BJ (cell line): ENCODE measurements at regions not wholly inside any gene's neighbourhood (a gene's known extent, or its start where the extent isn't known, plus 50 kb on each side); places are given as distances from the start of the nearest gene placed in this dataset.

Experiments used
- CTCF ChIA-PET: fragments of 350-600 bp; formaldehyde crosslinking; extraction: SDS; loops from one replicate; lab custom pipeline; 2021; ENCODE audit warnings: antibody characterized with exemption, inconsistent platforms; lab: Yijun Ruan, JAX
- POLR2A ChIA-PET: fragments of 300-600 bp; sonication (Branson Sonifier 250); formaldehyde crosslinking; extraction: SDS; loops from one replicate; lab custom pipeline; 2021; ENCODE audit warnings: antibody characterized with exemption; lab: Charles Lee
- DNase-seq: peaks from one replicate; pipeline ENCODE4 v3.0.0-alpha.2; 2011; ENCODE audit warnings: low read depth
- H3K27me3 ChIP-seq: 2 replicates; pipeline ENCODE4 v1.6.0; 2011; ENCODE audit warnings: low read length; ENCODE audit not compliant: control insufficient read depth, insufficient read depth
- H3K36me3 ChIP-seq: 2 replicates; pipeline ENCODE4 v1.5.1; 2011; ENCODE audit warnings: low read length; ENCODE audit not compliant: control insufficient read depth, insufficient read depth
- H3K4me3 ChIP-seq: 2 replicates; pipeline ENCODE4 v1.5.1; 2011; ENCODE audit warnings: low read depth, mild to moderate bottlenecking, control low read depth, low read length
- TF ChIP-seq, protein P1 (sequence below): IDR thresholded peaks from 2 replicates; pipeline ENCODE4 v1.5.1; 2011; ENCODE audit warnings: low read depth, mild to moderate bottlenecking, control low read depth, inconsistent platforms, low read length, moderate library complexity; ENCODE audit not compliant: insufficient read depth

DNA sequence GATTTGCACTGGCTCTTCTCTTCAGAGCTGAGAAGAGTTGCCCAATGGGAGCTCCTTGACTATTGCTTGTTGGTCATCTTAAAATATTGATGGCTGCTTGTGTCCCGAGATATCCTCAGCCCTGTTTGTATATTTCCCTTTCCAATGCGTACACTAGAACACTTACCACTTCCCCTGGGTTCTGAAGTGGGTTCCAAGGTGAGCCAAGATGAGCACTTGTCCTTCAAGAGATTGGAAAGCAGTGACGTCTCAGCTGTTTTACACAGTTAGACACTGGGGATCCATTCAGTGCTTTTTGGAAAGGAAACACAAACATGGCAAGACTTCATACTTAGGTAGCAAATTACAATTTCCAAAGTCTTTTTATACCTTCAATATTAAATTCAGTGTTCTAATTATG lies 716.4 kb upstream of the CITED2 start:
- TF ChIP-seq, protein P1, sequence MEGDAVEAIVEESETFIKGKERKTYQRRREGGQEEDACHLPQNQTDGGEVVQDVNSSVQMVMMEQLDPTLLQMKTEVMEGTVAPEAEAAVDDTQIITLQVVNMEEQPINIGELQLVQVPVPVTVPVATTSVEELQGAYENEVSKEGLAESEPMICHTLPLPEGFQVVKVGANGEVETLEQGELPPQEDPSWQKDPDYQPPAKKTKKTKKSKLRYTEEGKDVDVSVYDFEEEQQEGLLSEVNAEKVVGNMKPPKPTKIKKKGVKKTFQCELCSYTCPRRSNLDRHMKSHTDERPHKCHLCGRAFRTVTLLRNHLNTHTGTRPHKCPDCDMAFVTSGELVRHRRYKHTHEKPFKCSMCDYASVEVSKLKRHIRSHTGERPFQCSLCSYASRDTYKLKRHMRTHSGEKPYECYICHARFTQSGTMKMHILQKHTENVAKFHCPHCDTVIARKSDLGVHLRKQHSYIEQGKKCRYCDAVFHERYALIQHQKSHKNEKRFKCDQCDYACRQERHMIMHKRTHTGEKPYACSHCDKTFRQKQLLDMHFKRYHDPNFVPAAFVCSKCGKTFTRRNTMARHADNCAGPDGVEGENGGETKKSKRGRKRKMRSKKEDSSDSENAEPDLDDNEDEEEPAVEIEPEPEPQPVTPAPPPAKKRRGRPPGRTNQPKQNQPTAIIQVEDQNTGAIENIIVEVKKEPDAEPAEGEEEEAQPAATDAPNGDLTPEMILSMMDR: no peak
- no peak for DNase-seq
- H3K27me3 ChIP-seq: no peaks in the 10 kb centered on the region
- ChIA-PET POLR2A (interaction anchor here (0.6 kb wide), 1 partner anchor 450 kb away, joined by 4 read pairs; no protein-coding TSS in a partner anchor), CTCF (interaction anchor here (0.6 kb wide), 1 partner anchor 502 kb away, joined by 3 read pairs; no protein-coding TSS in a partner anchor)
- H3K4me3 ChIP-seq: no peak overlapping the region
- no peaks in the 10 kb centered on the region for H3K36me3 ChIP-seq

DNA sequence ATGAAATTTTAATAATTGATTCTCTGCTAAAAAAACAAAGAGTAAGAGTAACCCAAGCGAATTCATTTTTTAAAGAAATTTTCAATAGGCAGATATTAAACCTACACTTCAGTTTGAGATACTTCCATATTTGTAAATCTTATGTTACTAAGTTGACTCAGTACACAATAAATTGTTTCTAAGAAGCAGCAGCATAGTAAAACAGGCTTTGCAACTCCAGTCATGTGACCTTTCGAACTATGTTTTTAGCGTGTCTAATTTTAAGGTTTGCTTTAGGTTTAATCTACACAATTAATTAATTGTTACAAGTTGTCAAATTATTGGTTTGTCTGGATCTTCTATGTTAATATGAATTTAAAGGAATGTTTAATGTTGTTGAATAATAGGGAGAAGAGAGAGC lies 708.9 kb upstream of the CITED2 start:
- H3K36me3 ChIP-seq: no peaks in the 10 kb centered on the region
- H3K4me3 ChIP-seq: no peak overlapping the region
- POLR2A ChIA-PET: interaction anchor here (0.9 kb wide), 1 partner anchor 713 kb away, joined by 3 read pairs; no protein-coding TSS in a partner anchor
- TF ChIP-seq, protein P1: no peak
- no peaks in the 10 kb centered on the region for H3K27me3 ChIP-seq
- no peak for DNase-seq
- CTCF ChIA-PET: no interaction called here

DNA sequence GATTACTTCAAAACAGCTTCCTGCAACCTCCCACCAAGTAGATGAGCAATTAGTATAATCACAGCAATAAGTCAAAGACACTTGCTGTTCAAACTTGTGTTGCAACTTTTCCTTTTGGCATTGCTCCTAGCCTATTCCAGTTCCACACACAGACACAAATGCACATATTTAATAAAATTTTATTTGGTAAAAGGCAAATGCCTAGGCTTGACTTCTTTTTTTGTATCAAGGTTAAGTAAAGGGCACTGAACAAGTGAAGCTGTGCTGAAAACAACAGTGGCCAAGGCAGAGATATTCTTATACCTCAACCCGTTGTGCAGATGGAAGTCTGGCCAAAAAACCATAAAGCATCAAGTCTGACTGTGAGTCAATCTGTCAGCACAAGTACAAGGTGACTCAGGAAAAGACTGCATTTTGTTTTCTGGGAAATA lies 708.4 kb upstream of the CITED2 start:
- H3K36me3 ChIP-seq: no peaks in the 10 kb centered on the region
- H3K4me3 ChIP-seq: no peak overlapping the region
- no peak for DNase-seq
- TF ChIP-seq, protein P1: no peak
- no peaks in the 10 kb centered on the region for H3K27me3 ChIP-seq
- ChIA-PET CTCF (no interaction called here), POLR2A (interaction anchor here (0.9 kb wide), 1 partner anchor 713 kb away, joined by 3 read pairs; no protein-coding TSS in a partner anchor)

DNA sequence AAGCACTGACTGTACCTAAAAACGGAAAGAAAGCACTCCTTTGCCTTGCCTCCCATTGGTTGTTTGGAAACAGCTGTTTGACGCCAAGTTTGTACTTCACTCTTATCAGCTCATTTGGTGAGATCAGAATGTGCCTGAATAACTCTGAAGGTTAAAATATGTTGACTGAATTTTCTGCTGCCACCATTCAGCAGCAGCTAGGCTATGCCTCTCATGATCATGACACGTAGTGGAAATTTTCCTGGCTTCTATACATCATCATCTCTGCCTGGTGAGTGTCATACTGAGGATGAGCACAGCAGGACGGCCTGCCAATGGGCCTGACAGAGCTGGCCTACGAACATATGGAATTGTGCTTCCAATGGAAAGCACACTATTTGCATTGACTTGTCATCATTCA lies 704.9 kb upstream of the CITED2 start:
- H3K27me3 ChIP-seq: no peaks in the 10 kb centered on the region
- DNase-seq: no peak
- H3K36me3 ChIP-seq: no peaks in the 10 kb centered on the region
- no peak overlapping the region for H3K4me3 ChIP-seq
- ChIA-PET POLR2A (interaction anchor here (0.6 to 2.1 kb wide), 13 partner anchors 26 to 501 kb away, joined by 3 to 13 read pairs (median 5); no protein-coding TSS in a partner anchor), CTCF (interaction anchor here (0.6 kb wide), 2 partner anchors 89 to 297 kb away, joined by 3 to 4 read pairs; no protein-coding TSS in a partner anchor)
- TF ChIP-seq, protein P1: no peak

DNA sequence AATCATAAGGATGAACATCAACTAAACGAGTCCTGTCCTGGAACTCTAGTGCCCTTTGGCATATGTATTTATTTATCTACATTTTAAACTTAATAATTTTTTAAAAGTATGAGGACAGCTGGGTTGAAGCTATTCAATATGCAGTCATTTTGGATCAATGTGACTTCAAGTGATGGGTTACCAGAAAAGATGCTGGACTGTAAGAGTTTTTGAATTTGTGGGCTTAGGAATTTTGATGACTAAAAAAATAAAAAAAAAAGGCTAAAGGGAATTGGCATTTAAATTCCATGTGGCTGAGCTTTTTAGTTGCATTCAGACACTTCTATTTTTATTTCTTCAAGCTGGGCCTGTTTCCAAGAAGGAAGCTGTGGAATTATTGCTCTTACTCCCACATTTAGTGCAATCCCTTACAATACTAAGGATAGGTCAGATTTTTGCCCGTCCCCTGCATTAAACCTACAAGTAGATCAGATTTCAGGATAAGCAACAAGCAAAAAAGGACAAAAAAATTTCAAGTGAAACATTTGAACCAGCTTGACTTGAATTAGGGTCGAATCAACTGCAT lies 704.2 kb upstream of the CITED2 start:
- Histone ChIP-seq H3K27me3 (no peaks in the 10 kb centered on the region), H3K4me3 (no peak overlapping the region), H3K36me3 (no peaks in the 10 kb centered on the region)
- DNase-seq: peak; percentile 94
- TF ChIP-seq, protein P1: no peak
- CTCF ChIA-PET: interaction anchor here (0.6 kb wide), 2 partner anchors 90 to 297 kb away, joined by 3 to 4 read pairs; no protein-coding TSS in a partner anchor
- POLR2A ChIA-PET: interaction anchor here (0.5 to 2.1 kb wide), 16 partner anchors 26 to 704 kb away, joined by 3 to 22 read pairs (median 6); partner anchors contain the start of gene CITED2
